HG03520 (cell line): ENCODE measurements at regions not wholly inside any gene's neighbourhood (a gene's known extent, or its start where the extent isn't known, plus 50 kb on each side); places are given as distances from the start of the nearest gene placed in this dataset.

Experiments
- ATAC-seq: cut with Tn5 transposase; IDR thresholded peaks from one replicate; pipeline ENCODE4 v1.9.1; 2021; ENCODE audit warnings: mild to moderate bottlenecking, moderate library complexity; ENCODE audit not compliant: unreplicated experiment

DNA sequence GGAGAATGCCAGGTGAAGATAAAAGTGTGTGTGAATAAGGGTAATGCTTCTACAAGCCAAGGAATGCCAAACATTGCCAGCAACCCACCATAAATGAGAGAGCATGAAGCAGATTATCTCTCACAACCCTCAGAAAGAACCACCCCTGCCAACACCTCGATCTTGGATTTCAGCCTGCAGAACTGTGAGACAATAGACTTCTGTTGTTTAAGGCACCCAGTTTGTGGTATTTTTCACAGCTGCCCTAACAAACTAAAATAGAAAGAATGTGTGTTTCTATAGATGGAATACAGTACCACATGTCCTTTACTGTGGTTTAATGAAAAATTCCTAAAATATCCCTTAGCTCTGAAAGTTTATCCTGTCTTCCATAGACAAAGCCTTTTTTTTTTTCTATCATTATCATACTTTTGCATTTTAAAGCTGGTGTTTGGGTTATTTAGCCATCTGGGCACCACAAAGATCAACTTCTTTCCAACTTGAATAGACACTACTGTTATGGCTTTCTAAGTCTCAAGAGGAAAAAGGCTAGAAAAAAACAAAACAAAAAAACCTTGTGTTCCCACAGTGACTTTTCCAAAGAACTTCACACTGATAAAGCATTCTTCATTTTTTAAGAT is 505.6 kb downstream of the KCTD12 start:
- ATAC-seq = no peak

- ATAC-seq = no peak
Observed at GRCh38 chr13:76379341-76380105, 506.7 kb downstream of the KCTD12 start.

GRCh38 chr13:76378767-76379166 is 507.4 kb downstream of the KCTD12 start:
- ATAC-seq = no peak

DNA sequence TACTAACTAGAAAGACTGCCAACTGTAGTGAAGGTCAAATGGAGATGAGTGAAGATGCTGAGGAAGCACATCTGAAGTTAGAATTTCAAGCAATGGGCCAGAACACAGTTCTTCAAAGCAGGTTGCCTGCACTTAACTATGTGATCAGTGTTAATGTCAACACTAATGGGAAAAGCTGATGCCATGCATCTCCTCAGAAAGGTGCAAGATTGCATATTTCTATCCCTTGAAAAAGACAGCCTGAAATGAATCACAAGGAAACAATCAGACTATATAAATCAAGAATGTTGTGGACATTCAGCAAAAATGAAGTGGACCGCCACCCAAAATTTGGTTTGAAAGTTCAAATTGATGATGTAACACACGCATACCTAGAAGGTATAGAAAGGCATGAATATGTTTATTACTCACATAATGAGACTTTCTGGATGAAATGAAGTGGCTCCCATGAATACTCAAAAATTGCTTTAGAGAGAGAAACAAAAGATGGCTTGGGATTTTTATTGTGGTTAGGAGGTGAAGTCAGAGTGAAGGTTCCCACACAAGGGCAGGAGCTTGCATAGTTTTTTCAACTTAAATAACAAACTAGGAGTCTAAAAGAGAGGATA is 522.4 kb downstream of the KCTD12 start:
- no peak for ATAC-seq

GRCh38 chr13:76361868-76362267 is 524.3 kb downstream of the KCTD12 start:
- ATAC-seq = no peak

GRCh38 chr13:76351541-76352229 is 534.5 kb downstream of the KCTD12 start:
- ATAC-seq = no peak

DNA sequence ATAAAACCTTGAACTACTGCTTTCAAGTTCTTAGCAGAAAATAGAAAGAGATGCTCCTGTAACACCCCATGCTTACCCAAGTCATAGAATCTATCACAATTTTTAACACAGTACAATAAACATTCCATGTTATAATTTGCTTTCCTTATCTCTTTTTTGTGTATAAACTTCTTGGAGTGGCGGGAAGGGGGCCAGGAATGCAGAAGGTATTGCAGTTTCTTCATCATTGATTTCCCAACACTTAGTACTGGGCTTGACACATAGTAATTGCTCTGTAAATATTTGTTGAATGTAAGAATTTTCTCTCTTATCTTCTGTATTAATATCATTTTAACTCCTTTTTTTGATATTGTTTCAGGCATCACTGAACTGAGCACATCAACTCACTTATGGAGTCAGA is 535.8 kb downstream of the KCTD12 start:
- ATAC-seq = no peak

GRCh38 chr13:76349700-76350099 is 536.5 kb downstream of the KCTD12 start:
- no peak for ATAC-seq

GRCh38 chr13:76339649-76340048 is 546.6 kb downstream of the KCTD12 start:
- ATAC-seq = no peak

- ATAC-seq = no peak
Observed at GRCh38 chr13:76338003-76338402, 548.2 kb downstream of the KCTD12 start.

GRCh38 chr13:76336889-76337844 is 549.0 kb downstream of the KCTD12 start:
- no peak for ATAC-seq

DNA sequence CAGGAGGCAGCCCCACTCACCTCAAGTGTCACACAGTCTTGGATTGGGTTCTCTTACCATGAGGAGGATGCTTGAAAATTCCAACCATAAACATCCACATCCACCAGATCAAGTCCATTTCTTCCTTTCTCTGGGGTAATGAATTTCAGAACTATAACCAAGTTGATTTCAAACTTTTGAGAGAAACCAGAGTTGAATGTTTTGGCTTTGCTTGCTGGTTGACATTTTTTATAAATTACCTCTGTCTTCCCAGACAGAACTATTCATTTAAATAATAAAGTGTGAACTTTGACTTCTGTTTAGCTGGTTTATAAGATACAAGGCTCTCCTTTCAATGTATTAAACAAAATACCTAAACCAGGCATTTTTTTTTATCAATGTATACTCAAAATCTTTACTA is 550.7 kb downstream of the KCTD12 start:
- ATAC-seq = no peak

DNA sequence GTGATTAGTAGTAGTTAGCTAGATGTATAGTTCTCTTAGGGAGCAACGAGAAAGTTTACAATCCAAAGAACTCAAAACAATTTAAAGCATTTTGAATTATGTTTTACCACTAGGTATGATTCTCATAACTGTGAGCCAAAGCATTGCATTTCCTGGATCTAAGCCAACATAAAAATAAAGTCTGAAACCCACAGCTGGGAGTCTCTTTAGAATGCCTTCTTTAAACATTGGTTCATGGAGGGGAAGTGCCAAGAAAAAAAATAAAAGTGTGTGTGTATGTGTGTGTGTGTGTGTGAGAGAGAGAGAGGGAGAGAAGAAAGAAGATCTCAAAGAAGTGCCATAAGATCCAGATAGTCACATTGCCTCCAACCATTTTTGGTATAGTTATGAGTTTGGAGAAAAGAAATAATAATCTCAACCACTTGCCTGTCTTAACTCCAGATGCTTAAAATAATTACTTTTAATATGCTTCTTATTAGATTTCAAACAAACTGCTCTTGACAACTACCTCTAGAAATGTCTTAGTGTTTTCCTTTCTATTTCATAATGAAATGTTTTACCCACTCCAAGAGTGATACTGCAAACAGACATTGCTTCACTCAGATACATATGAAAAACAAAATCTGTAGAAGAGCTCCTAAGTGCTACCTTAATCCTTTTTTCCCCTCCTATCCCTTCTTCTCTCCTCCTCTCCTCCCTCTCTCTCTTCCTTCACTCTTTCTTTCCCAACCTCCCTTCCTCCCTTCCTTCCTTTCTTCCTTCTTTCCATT is 554.1 kb downstream of the KCTD12 start:
- ATAC-seq = no peak

DNA sequence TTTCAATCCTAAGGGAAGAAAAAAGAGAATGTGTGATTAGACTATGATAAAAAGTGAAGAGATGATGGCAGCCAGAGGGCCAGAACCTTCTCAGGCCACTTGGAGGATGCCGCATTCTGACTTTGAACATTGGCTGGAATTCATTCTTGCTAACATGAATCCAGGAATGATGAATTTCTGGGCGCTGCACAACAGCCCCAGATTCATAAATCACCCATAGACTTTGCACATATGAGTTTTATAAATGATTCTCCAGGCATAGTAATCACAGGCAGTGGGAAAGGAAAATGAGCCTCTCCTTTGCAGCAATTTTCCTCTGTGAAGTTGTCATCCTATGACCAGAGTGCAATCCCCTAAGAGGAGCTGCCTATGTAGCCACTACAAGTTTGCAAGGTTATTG is 555.4 kb downstream of the KCTD12 start:
- no peak for ATAC-seq

- ATAC-seq = no peak
Observed at GRCh38 chr13:76329866-76330580, 556.2 kb downstream of the KCTD12 start.

DNA sequence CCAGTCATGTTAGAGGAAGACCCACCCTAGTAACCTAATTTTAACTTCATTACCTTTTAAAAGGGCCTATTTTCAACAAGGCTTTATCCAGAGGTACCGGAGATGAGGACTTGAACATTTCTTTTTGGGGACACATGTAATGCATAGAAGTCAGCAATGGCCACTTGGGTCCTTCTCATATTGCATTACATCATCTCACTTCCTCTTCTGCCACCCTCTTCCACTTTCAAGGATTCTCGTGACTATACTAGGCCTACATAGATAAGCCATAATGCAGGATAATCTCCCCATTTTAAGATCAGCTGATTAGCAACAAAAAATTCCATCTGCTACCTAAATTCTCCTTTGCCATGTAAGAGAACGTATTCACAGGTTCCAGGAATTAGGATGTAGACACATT is 557.2 kb downstream of the KCTD12 start:
- no peak for ATAC-seq

GRCh38 chr13:76326343-76326742 is 559.9 kb downstream of the KCTD12 start:
- ATAC-seq = no peak

DNA sequence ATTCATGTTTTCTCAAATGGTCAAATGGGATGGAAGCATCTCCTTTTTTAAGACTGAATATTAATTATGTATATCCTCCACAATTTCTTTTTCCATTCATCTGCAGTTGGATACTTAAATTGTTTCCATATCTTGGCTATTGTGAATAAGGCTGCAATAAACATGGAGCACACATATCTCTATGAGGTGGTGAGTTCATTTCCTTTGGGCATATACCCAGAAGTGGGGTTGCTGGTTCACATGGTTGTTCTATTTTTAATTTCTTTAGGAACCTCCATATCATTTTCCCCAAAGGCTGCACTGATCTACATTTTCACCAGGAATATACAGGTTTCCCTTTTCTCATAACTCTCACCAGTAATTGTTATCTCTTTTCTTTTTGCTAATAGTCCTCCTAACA is 566.3 kb downstream of the KCTD12 start:
- no peak for ATAC-seq

DNA sequence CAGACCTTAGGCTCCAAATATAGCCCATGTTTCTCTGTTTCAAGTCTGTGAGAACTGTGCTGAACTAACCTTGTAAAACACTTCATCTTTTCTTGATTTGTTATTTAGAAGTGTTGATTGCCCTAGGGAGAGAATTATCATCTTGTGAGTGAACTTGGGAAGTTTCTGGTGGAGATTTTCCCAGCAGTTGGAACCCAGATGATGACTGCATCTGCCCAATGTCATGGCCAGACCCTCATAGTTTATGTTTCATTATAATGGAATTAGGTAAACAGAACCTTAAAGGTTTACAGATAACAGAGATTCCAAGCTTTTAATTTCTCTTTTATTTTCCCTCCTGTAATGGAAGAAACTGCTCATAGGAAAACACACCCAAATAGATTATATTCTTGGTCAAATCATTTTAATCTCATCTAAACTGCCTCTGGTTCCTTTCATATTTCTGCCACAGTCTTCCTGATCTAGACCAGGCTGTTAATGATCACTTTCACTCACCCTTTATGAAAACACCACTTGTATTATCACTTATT is 569.1 kb downstream of the KCTD12 start:
- ATAC-seq = no peak
